ENCODE measurements at regions not wholly inside any gene's neighbourhood (a gene's known extent, or its start where the extent isn't known, plus 50 kb on each side); places are given as distances from the start of the nearest gene placed in this dataset.

- peaks cover 4% of the 10 kb centered on the region for H3K9me3 ChIP-seq (ENCODE audit: insufficient read depth, low read length, severe bottlenecking)
- peak overlapping the region; percentile 49 for H3K4me2 ChIP-seq (ENCODE audit: insufficient read depth, low read length)
- H2AFZ ChIP-seq (ENCODE audit: low read depth, low read length) = peak overlapping the region; percentile 31; the same call in 1 of the 2 replicates
- peak overlapping the region; percentile 80 for H3K27ac ChIP-seq (ENCODE audit: low read length)
- H3K79me2 ChIP-seq (ENCODE audit: insufficient read depth, low read length) = no peaks in the 10 kb centered on the region
- H3K27me3 ChIP-seq (ENCODE audit: insufficient read depth, low read length, poor library complexity) = no peaks in the 10 kb centered on the region
- no peaks in the 10 kb centered on the region for H4K20me1 ChIP-seq (ENCODE audit: insufficient read depth, low read length)
- DNase-seq (peak; percentile 74), ATAC-seq (ENCODE audit: insufficient read depth, low read depth) (peak; percentile 94)
- peak overlapping the region; percentile 20; the same call in 1 of the 2 replicates for H3K9ac ChIP-seq (ENCODE audit: low read depth, low read length)
- peaks cover 50% of the 10 kb centered on the region for H3K4me1 ChIP-seq (ENCODE audit: insufficient read depth, low read length)
- no peaks in the 10 kb centered on the region for H3K36me3 ChIP-seq (ENCODE audit: insufficient read depth, low read length)
- peak overlapping the region in 1 of 2 experiments; percentile 17; a peak in 1 of 4 replicates for H3K4me3 ChIP-seq (ENCODE audit: low read depth in 1 of 2, low read length in 2 of 2)
- no peak for TF ChIP-seq CTCF (IDR thresholded peaks at IDR 0.05; ENCODE audit: borderline replicate concordance, extremely low read depth, low read length, poor library complexity, severe bottlenecking)
- no peak for TF ChIP-seq EZH2 (IDR thresholded peaks at IDR 0.05; ENCODE audit: borderline replicate concordance, low read depth, low read length, severe bottlenecking)
These were observed 140.3 kb downstream of the TRIB2 start for GRCh38 chr2:12856934-12857601.

DNA sequence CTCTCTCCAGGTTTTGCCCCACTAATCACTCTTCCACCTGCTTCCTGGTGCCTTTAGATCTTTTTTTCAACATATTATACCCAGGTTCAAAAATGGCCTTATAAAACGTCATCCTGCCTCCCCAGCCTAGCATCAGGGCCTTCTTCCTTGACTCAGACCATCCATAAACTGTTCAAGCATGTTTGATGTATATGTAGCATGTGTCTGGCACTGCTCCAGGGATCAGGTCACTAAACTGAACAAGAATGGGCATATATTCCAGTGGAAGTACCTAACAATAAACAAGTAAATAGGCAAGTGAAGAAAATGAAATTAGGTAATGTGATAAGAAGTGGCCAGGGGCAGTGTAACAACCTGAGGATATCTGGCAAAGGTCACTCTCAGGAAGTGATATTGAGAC is 141.2 kb downstream of the TRIB2 start:
- Histone ChIP-seq H2AFZ (ENCODE audit: low read depth, low read length) (no peak overlapping the region), H4K20me1 (ENCODE audit: insufficient read depth, low read length) (no peaks in the 10 kb centered on the region), H3K27me3 (ENCODE audit: insufficient read depth, low read length, poor library complexity) (no peaks in the 10 kb centered on the region), H3K79me2 (ENCODE audit: insufficient read depth, low read length) (no peaks in the 10 kb centered on the region), H3K36me3 (ENCODE audit: insufficient read depth, low read length) (no peaks in the 10 kb centered on the region), H3K4me1 (ENCODE audit: insufficient read depth, low read length) (peaks cover 50% of the 10 kb centered on the region), H3K9me3 (ENCODE audit: insufficient read depth, low read length, severe bottlenecking) (peaks cover 4% of the 10 kb centered on the region), H3K27ac (ENCODE audit: low read length) (peak overlapping the region; percentile 80; the same call in 1 of the 2 replicates), H3K4me3 (ENCODE audit: low read depth in 1 of 2, low read length in 2 of 2) (no peak overlapping the region), H3K9ac (ENCODE audit: low read depth, low read length) (no peak overlapping the region), H3K4me2 (ENCODE audit: insufficient read depth, low read length) (peak overlapping the region; percentile 49)
- no peak for TF ChIP-seq CTCF (IDR thresholded peaks at IDR 0.05; ENCODE audit: borderline replicate concordance, extremely low read depth, low read length, poor library complexity, severe bottlenecking)
- TF ChIP-seq EZH2 (IDR thresholded peaks at IDR 0.05; ENCODE audit: borderline replicate concordance, low read depth, low read length, severe bottlenecking) = no peak
- no peak for ATAC-seq (ENCODE audit: insufficient read depth, low read depth)
- DNase-seq = no peak

- no peaks in the 10 kb centered on the region for H3K27me3 ChIP-seq (ENCODE audit: insufficient read depth, low read length, poor library complexity)
- no peak overlapping the region for H3K4me3 ChIP-seq (ENCODE audit: low read depth in 1 of 2, low read length in 2 of 2)
- H2AFZ ChIP-seq (ENCODE audit: low read depth, low read length) = no peak overlapping the region
- DNase-seq (no peak), ATAC-seq (ENCODE audit: insufficient read depth, low read depth) (no peak)
- H3K9ac ChIP-seq (ENCODE audit: low read depth, low read length) = no peak overlapping the region
- no peaks in the 10 kb centered on the region for H3K36me3 ChIP-seq (ENCODE audit: insufficient read depth, low read length)
- H3K9me3 ChIP-seq (ENCODE audit: insufficient read depth, low read length, severe bottlenecking) = peaks cover 10% of the 10 kb centered on the region
- H3K4me2 ChIP-seq (ENCODE audit: insufficient read depth, low read length) = no peak overlapping the region
- no peak overlapping the region for H3K27ac ChIP-seq (ENCODE audit: low read length)
- H3K79me2 ChIP-seq (ENCODE audit: insufficient read depth, low read length) = no peaks in the 10 kb centered on the region
- H3K4me1 ChIP-seq (ENCODE audit: insufficient read depth, low read length) = peaks cover 50% of the 10 kb centered on the region
- H4K20me1 ChIP-seq (ENCODE audit: insufficient read depth, low read length) = no peaks in the 10 kb centered on the region
- no peak for TF ChIP-seq CTCF (IDR thresholded peaks at IDR 0.05; ENCODE audit: borderline replicate concordance, extremely low read depth, low read length, poor library complexity, severe bottlenecking)
- no peak for TF ChIP-seq EZH2 (IDR thresholded peaks at IDR 0.05; ENCODE audit: borderline replicate concordance, low read depth, low read length, severe bottlenecking)
These were observed 142.1 kb downstream of the TRIB2 start for GRCh38 chr2:12858786-12859185.
